HEK293 (cell line): ENCODE measurements at regions not wholly inside any gene's neighbourhood (a gene's known extent, or its start where the extent isn't known, plus 50 kb on each side); places are given as distances from the start of the nearest gene placed in this dataset.
A peak's percentile ranks its signal among the peaks of the same experiment; 100 is the strongest.

ENCODE experiments used
- CTCF ChIA-PET: fragments of 350-600 bp; formaldehyde crosslinking; extraction: SDS; loops from one replicate; lab custom pipeline; 2021; ENCODE audit warnings: antibody characterized with exemption; lab: Yijun Ruan, JAX
- POLR2A ChIA-PET: fragments of 300-600 bp; formaldehyde crosslinking; extraction: SDS; loops from one replicate; lab custom pipeline; 2020; ENCODE audit warnings: antibody characterized with exemption, inconsistent platforms; lab: Yijun Ruan, JAX
- H3K27ac ChIP-seq: fragments of 200-500 bp; sonication (Bioruptor generic); 2 replicates; pipeline ENCODE4 v1.5.1; 2014; ENCODE audit warnings: low read depth, low read length, control low read depth, inconsistent platforms; ENCODE audit errors: extremely low read depth
- H3K36me3 ChIP-seq, 2 experiments: fragments of 200-500 bp in 1 of 2; sonication (Bioruptor generic) in 1 of 2; 1 replicate in 1 of 2; 2 replicates in 1 of 2; pipeline ENCODE4 v1.5.1; 2014 to 2017; ENCODE audit warnings: inconsistent platforms in 2 of 2, low read length in 2 of 2; ENCODE audit not compliant: control insufficient read depth in 2 of 2, insufficient read depth in 1 of 2
- H3K4me1 ChIP-seq: fragments of 200-500 bp; sonication (Bioruptor generic); 2 replicates; pipeline ENCODE4 v1.5.1; 2014; ENCODE audit warnings: mild to moderate bottlenecking, low read length, inconsistent platforms; ENCODE audit not compliant: control insufficient read depth, insufficient read depth
- H3K4me3 ChIP-seq: 2 replicates; pipeline ENCODE4 v1.5.1; 2011; ENCODE audit warnings: low read depth, mild to moderate bottlenecking, control low read depth, low read length, moderate library complexity
- H3K9me3 ChIP-seq: fragments of 200-500 bp; sonication (Bioruptor generic); 2 replicates; pipeline ENCODE4 v1.5.1; 2014; ENCODE audit warnings: low read depth, low read length, inconsistent platforms; ENCODE audit not compliant: control insufficient read depth, insufficient read depth
- EGR2 ChIP-seq: fragments of 450-650 bp; formaldehyde crosslinking; IDR thresholded peaks from 2 replicates; pipeline ENCODE4 v1.5.1; 2016; ENCODE audit warnings: low read depth, missing biosample characterization, missing genetic modification characterization
- GLIS1 ChIP-seq: fragments of 450-650 bp; formaldehyde crosslinking; IDR thresholded peaks from 2 replicates; pipeline ENCODE4 v1.5.1; 2016; ENCODE audit warnings: missing biosample characterization, missing genetic modification characterization
- HIC1 ChIP-seq: fragments of 450-650 bp; formaldehyde crosslinking; IDR thresholded peaks from 2 replicates; pipeline ENCODE4 v1.5.1; 2016; ENCODE audit warnings: missing biosample characterization, missing genetic modification characterization
- HOXA7 ChIP-seq: sonication (generic); formaldehyde crosslinking; IDR thresholded peaks from 2 replicates; pipeline ENCODE4 v1.8.1; 2022; ENCODE audit warnings: missing genetic modification reagents, borderline replicate concordance
- KLF9 ChIP-seq: fragments of 450-650 bp; formaldehyde crosslinking; IDR thresholded peaks from 2 replicates; pipeline ENCODE4 v1.5.1; 2016; ENCODE audit warnings: missing biosample characterization, missing genetic modification characterization, low read depth
- MZF1 ChIP-seq: fragments of 450-650 bp; formaldehyde crosslinking; IDR thresholded peaks from 2 replicates; pipeline ENCODE4 v1.5.1; 2017; ENCODE audit warnings: missing biosample characterization, missing genetic modification characterization, borderline replicate concordance
- PRDM4 ChIP-seq: fragments of 450-650 bp; formaldehyde crosslinking; IDR thresholded peaks from 2 replicates; pipeline ENCODE4 v1.5.1; 2017; ENCODE audit warnings: missing biosample characterization, missing genetic modification characterization
- SCRT2 ChIP-seq: fragments of 450-650 bp; formaldehyde crosslinking; IDR thresholded peaks from 2 replicates; pipeline ENCODE4 v1.5.1; 2016; ENCODE audit warnings: missing biosample characterization, missing genetic modification characterization
- ZBTB48 ChIP-seq: fragments of 450-650 bp; formaldehyde crosslinking; IDR thresholded peaks from 2 replicates; pipeline ENCODE4 v1.5.1; 2016; ENCODE audit warnings: missing biosample characterization, missing genetic modification characterization
- ZFHX2 ChIP-seq: fragments of 450-650 bp; formaldehyde crosslinking; conservative IDR thresholded peaks from 2 replicates; pipeline ENCODE4 v1.5.1; 2016; ENCODE audit warnings: missing biosample characterization, missing genetic modification characterization
- ZFP41 ChIP-seq: fragments of 450-650 bp; formaldehyde crosslinking; IDR thresholded peaks from 2 replicates; pipeline ENCODE4 v1.5.1; 2016; ENCODE audit warnings: missing biosample characterization, missing genetic modification characterization, borderline replicate concordance
- ZIC2 ChIP-seq: fragments of 450-650 bp; formaldehyde crosslinking; IDR thresholded peaks from 2 replicates; pipeline ENCODE4 v1.5.1; 2016; ENCODE audit warnings: missing biosample characterization, missing genetic modification characterization
- ZNF140 ChIP-seq: fragments of 450-650 bp; formaldehyde crosslinking; IDR thresholded peaks from 2 replicates; pipeline ENCODE4 v1.5.1; 2016; ENCODE audit warnings: missing biosample characterization, missing genetic modification characterization
- ZNF157 ChIP-seq: fragments of 450-650 bp; formaldehyde crosslinking; IDR thresholded peaks from 2 replicates; pipeline ENCODE4 v1.5.1; 2016; ENCODE audit warnings: missing biosample characterization, missing genetic modification characterization
- ZNF16 ChIP-seq: fragments of 450-650 bp; formaldehyde crosslinking; IDR thresholded peaks from 2 replicates; pipeline ENCODE4 v1.5.1; 2016; ENCODE audit warnings: low read depth, missing biosample characterization, missing genetic modification characterization
- ZNF19 ChIP-seq: fragments of 450-650 bp; formaldehyde crosslinking; IDR thresholded peaks from 2 replicates; pipeline ENCODE4; 2016; ENCODE audit warnings: missing biosample characterization, missing genetic modification characterization, low read depth
- ZNF24 ChIP-seq: fragments of 450-650 bp; formaldehyde crosslinking; IDR thresholded peaks from 2 replicates; pipeline ENCODE4 v1.5.1; 2016; ENCODE audit warnings: missing biosample characterization, missing genetic modification characterization
- ZNF335 ChIP-seq: fragments of 450-650 bp; formaldehyde crosslinking; conservative IDR thresholded peaks from 2 replicates; pipeline ENCODE4 v1.5.1; 2016; ENCODE audit warnings: missing biosample characterization, missing genetic modification characterization
- ZNF521 ChIP-seq: fragments of 450-650 bp; formaldehyde crosslinking; IDR thresholded peaks from 2 replicates; pipeline ENCODE4 v1.5.1; 2017; ENCODE audit warnings: missing biosample characterization, mild to moderate bottlenecking, missing genetic modification characterization
- ZNF596 ChIP-seq: fragments of 450-650 bp; IDR thresholded peaks from 2 replicates; pipeline ENCODE4 v1.5.0; 2018; ENCODE audit warnings: missing biosample characterization, mild to moderate bottlenecking, missing genetic modification characterization, moderate library complexity
- ZNF660 ChIP-seq: fragments of 450-650 bp; IDR thresholded peaks from 2 replicates; pipeline ENCODE4 v1.5.1; 2018; ENCODE audit warnings: missing biosample characterization, mild to moderate bottlenecking, missing genetic modification characterization
- ZNF670 ChIP-seq: fragments of 450-650 bp; formaldehyde crosslinking; IDR thresholded peaks from 2 replicates; pipeline ENCODE4 v1.5.1; 2016; ENCODE audit warnings: missing biosample characterization, missing genetic modification characterization, low read depth
- ZSCAN18 ChIP-seq: fragments of 450-650 bp; formaldehyde crosslinking; IDR thresholded peaks from 2 replicates; pipeline ENCODE4 v1.5.1; 2016; ENCODE audit warnings: missing biosample characterization, missing genetic modification characterization

GRCh38 chr16:27728691-27729090 lies 178.7 kb downstream of the KATNIP start:
- ChIA-PET CTCF (interaction anchor here (0.7 kb wide), 1 partner anchor 9 kb away, joined by 3 read pairs; no protein-coding TSS in a partner anchor), POLR2A (no interaction called here)
- H3K36me3 ChIP-seq: peaks cover 0 to 14% of the 10 kb centered on the region in 2 experiments; a peak in 2 of 3 replicates
- H3K27ac ChIP-seq: no peak overlapping the region
- H3K4me1 ChIP-seq: no peaks in the 10 kb centered on the region
- H3K4me3 ChIP-seq: no peak overlapping the region
- TF ChIP-seq PRDM4 (tag by site-specific recombination) (no peak), ZFHX2 (tag by site-specific recombination) (0 out of 2 replicates have a peak, but pooled peaks have one; percentile 35), EGR2 (0 out of 2 replicates have a peak, but pooled peaks have one; percentile 42)
- H3K9me3 ChIP-seq: no peaks in the 10 kb centered on the region

GRCh38 chr16:27729516-27730304 lies 179.8 kb downstream of the KATNIP start:
- no peaks in the 10 kb centered on the region for H3K9me3 ChIP-seq
- TF ChIP-seq ZIC2 (tag by site-specific recombination): peak; percentile 40; the same call in 1 of the 2 replicates
- peak; percentile 37; the same call in 1 of the 2 replicates for TF ChIP-seq SCRT2 (tag by site-specific recombination)
- TF ChIP-seq ZNF521 (tag by site-specific recombination): no peak
- H3K4me3 ChIP-seq: no peak overlapping the region
- peaks cover 0 to 14% of the 10 kb centered on the region in 2 experiments; a peak in 2 of 3 replicates for H3K36me3 ChIP-seq
- ChIA-PET POLR2A (no interaction called here), CTCF (interaction anchor here (0.7 kb wide), 1 partner anchor 10 kb away, joined by 3 read pairs; no protein-coding TSS in a partner anchor)
- no peak overlapping the region for H3K27ac ChIP-seq
- H3K4me1 ChIP-seq: no peaks in the 10 kb centered on the region

GRCh38 chr16:27730661-27731210 lies 180.8 kb downstream of the KATNIP start:
- H3K27ac ChIP-seq: no peak overlapping the region
- peaks cover 0 to 10% of the 10 kb centered on the region in 2 experiments; a peak in 2 of 3 replicates for H3K36me3 ChIP-seq
- no peaks in the 10 kb centered on the region for H3K4me1 ChIP-seq
- no peak overlapping the region for H3K4me3 ChIP-seq
- TF ChIP-seq HIC1 (no peak), ZNF335 (no peak), ZFP41 (tag by site-specific recombination) (no peak), ZNF660 (tag by site-specific recombination) (no peak), HOXA7 (CRISPR knock-in tag) (no peak), MZF1 (tag by site-specific recombination) (no peak), ZNF140 (tag by site-specific recombination) (no peak), ZSCAN18 (tag by site-specific recombination) (no peak), ZNF16 (no peak), ZNF670 (tag by site-specific recombination) (no peak), ZBTB48 (no peak), GLIS1 (no peak), ZNF24 (no peak), ZFHX2 (tag by site-specific recombination) (no peak), KLF9 (no peak), ZNF19 (no peak), ZNF157 (tag by site-specific recombination) (no peak), ZNF596 (tag by site-specific recombination) (no peak)
- TF ChIP-seq, all 188 proteins: peak for 0
- CTCF ChIA-PET: no interaction called here
- no peaks in the 10 kb centered on the region for H3K9me3 ChIP-seq
- POLR2A ChIA-PET: no interaction called here
